Gastrocnemius medialis (tissue), 4 donors: ENCODE measurements at regions not wholly inside any gene's neighbourhood (a gene's known extent, or its start where the extent isn't known, plus 50 kb on each side); places are given as distances from the start of the nearest gene placed in this dataset.

Experiments used
- ATAC-seq, 2 donors: fragments of 150-250 bp; one replicate each; pipeline ENCODE4 v1.9.1; 2016
- DNase-seq, 2 donors: peaks; one replicate each; pipeline ENCODE4 v3.0.0-alpha.2; 2019
- H3K27ac ChIP-seq, 4 donors: fragments of 200-600 bp; sonication (generic); 1 replicate in 1 of 4; 2 replicates in 3 of 4; pipeline ENCODE4 v1.5.1; 2016 to 2018; ENCODE audit warnings: mild to moderate bottlenecking in 2 of 4, moderate library complexity in 1 of 4
- H3K27me3 ChIP-seq, 3 donors: fragments of 200-600 bp; sonication (generic) in 2 of 3; 1 replicate in 1 of 3; 2 replicates in 2 of 3; pipeline versions ENCODE4 v1.5.1 to v1.6.0; 2016 to 2019; ENCODE audit warnings: mild to moderate bottlenecking in 1 of 3, moderate library complexity in 1 of 3
- H3K36me3 ChIP-seq, 2 donors: fragments of 200-600 bp; sonication (generic) in 1 of 2; one replicate each; pipeline ENCODE4 v1.5.1; 2017 to 2018
- H3K4me1 ChIP-seq, 2 donors: fragments of 200-600 bp; sonication (generic) in 1 of 2; one replicate each; pipeline ENCODE4 v1.5.1; 2016 to 2017; ENCODE audit warnings: mild to moderate bottlenecking in 2 of 2
- H3K4me3 ChIP-seq, 4 donors: fragments of 200-600 bp; sonication (generic) in 3 of 4; 1 replicate in 1 of 4; 2 replicates in 3 of 4; pipeline ENCODE4 v1.5.1; 2016 to 2019; ENCODE audit warnings: mild to moderate bottlenecking in 2 of 4
- H3K9me3 ChIP-seq, 3 donors: fragments of 200-600 bp; sonication (generic) in 2 of 3; 1 replicate in 1 of 3; 2 replicates in 2 of 3; pipeline ENCODE4 v1.5.1; 2016 to 2019
- POLR2A ChIP-seq, 2 donors: fragments of 450-650 bp; IDR thresholded peaks; one replicate each; pipeline ENCODE4 v1.6.1; 2017; ENCODE audit warnings: antibody characterized with exemption in 2 of 2, mild to moderate bottlenecking in 2 of 2, moderate library complexity in 2 of 2
- in situ Hi-C, 4 donors: fragments of 200-750 bp; cut with MboI; loops; one replicate each; pipeline versions ENCODE4 v1.15.0 to v1.8.0; 2017; ENCODE audit warnings: low sequenced_read_pairs in 4 of 4
- intact Hi-C: fragments of 100-400 bp; cut with DNase I; formaldehyde crosslinking; loops from one replicate; pipeline ENCODE4 v1.15.1; 2023; ENCODE audit warnings: low total_unique reads
- TF ChIP-seq, protein P1 (sequence below), 5 experiments: fragments of 450-650 bp in 3 of 5; fragments of 200-600 bp in 2 of 5; sonication (generic) in 2 of 5; IDR thresholded peaks in 4 of 5; conservative IDR thresholded peaks in 1 of 5; 1 replicate in 4 of 5; 2 replicates in 1 of 5; pipeline ENCODE4 v1.5.1; 2016 to 2019; ENCODE audit warnings: antibody characterized with exemption in 5 of 5, mild to moderate bottlenecking in 3 of 5, moderate library complexity in 3 of 5

DNA sequence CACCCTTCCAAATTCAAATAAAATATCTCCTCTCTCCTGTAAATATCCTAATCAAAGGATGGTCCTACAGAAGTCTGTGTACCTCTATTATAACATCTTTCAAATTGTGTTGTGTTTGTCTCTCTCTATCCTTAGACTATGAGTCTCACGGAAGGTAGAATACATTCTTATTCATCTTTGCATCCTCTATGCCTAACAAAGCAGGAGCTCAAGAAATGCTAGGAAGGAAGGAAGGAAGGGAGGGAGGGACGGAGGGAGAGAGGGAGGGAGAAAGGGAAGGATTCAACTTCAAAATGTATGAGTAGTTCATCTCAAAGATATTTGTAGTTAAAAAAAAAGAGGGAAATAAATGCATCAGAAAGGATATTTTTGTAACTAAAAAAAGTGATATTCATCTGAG is 150.0 kb downstream of the RTP4 start:
- in situ Hi-C loops (no loop called here), intact Hi-C loops (no loop called here)
- Histone ChIP-seq H3K36me3 (no peaks in the 10 kb centered on the region), H3K4me1 (no peaks in the 10 kb centered on the region), H3K4me3 (no peak overlapping the region), H3K27me3 (no peaks in the 10 kb centered on the region), H3K27ac (no peak overlapping the region), H3K9me3 (no peaks in the 10 kb centered on the region)
- DNase-seq, result no peak
- no peak for ATAC-seq
- TF ChIP-seq, protein P1, sequence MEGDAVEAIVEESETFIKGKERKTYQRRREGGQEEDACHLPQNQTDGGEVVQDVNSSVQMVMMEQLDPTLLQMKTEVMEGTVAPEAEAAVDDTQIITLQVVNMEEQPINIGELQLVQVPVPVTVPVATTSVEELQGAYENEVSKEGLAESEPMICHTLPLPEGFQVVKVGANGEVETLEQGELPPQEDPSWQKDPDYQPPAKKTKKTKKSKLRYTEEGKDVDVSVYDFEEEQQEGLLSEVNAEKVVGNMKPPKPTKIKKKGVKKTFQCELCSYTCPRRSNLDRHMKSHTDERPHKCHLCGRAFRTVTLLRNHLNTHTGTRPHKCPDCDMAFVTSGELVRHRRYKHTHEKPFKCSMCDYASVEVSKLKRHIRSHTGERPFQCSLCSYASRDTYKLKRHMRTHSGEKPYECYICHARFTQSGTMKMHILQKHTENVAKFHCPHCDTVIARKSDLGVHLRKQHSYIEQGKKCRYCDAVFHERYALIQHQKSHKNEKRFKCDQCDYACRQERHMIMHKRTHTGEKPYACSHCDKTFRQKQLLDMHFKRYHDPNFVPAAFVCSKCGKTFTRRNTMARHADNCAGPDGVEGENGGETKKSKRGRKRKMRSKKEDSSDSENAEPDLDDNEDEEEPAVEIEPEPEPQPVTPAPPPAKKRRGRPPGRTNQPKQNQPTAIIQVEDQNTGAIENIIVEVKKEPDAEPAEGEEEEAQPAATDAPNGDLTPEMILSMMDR (IDR thresholded peaks at IDR 0.05 in 4 of 5, conservative IDR thresholded peaks at IDR 0.05 in 1 of 5), result no peak
- no peak for TF ChIP-seq POLR2A (IDR thresholded peaks at IDR 0.05)

- Histone ChIP-seq H3K4me3 (no peak overlapping the region), H3K27ac (no peak overlapping the region), H3K27me3 (no peaks in the 10 kb centered on the region), H3K36me3 (no peaks in the 10 kb centered on the region), H3K9me3 (no peaks in the 10 kb centered on the region), H3K4me1 (no peaks in the 10 kb centered on the region)
- intact Hi-C loops (no loop called here), in situ Hi-C loops (no loop called here)
- DNase-seq (no peak), ATAC-seq (no peak)
- TF ChIP-seq, protein P1 (IDR thresholded peaks at IDR 0.05 in 4 of 5, conservative IDR thresholded peaks at IDR 0.05 in 1 of 5), result no peak
- no peak for TF ChIP-seq POLR2A (IDR thresholded peaks at IDR 0.05)
Observed at GRCh38 chr3:187516446-187517185, 148.4 kb downstream of the RTP4 start.

DNA sequence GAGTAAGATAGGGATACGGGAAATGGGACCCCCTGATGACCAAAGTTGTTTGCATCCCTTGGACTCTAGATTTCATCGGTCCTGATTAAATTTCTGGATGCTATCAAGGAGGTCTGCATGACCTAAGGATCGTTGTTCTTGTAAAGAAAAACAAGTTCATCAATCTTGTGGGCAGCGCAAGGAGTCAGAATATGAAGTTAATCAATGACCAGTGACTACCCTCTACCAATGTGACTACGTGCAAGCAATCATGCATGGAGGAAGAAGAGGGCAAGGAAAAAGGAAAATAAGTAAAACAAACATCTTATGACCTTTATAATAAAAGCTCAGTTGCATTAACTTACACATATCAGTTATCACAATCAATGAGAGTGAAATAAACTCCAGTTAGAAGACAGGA is 139.7 kb downstream of the RTP4 start:
- intact Hi-C loops (no loop called here), in situ Hi-C loops (no loop called here)
- TF ChIP-seq, protein P1 (IDR thresholded peaks at IDR 0.05 in 4 of 5, conservative IDR thresholded peaks at IDR 0.05 in 1 of 5), result no peak
- TF ChIP-seq POLR2A (IDR thresholded peaks at IDR 0.05), result no peak
- no peaks in the 10 kb centered on the region for H3K36me3 ChIP-seq
- DNase-seq, result no peak
- no peak overlapping the region for H3K27ac ChIP-seq
- H3K9me3 ChIP-seq, result no peaks in the 10 kb centered on the region
- no peaks in the 10 kb centered on the region for H3K4me1 ChIP-seq
- no peak for ATAC-seq
- H3K27me3 ChIP-seq, result no peaks in the 10 kb centered on the region
- no peak overlapping the region for H3K4me3 ChIP-seq

DNA sequence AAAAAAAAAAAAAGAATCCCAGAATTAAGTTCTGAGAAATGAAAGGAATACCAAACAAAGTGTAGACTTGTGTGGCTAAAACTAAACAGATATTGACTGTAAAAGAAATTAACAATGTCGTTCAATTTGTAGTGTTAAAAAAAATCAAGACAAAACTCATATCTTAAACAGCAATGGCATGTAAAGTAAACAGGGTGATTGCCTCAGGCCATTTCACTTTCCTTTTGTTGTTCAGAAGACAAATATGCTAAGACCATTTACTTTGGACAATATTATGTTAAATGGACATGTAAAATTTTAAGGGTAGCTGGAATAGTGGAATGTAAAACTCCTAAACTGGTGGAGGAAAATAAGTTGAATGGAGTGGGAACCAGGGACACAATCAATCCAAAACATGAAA is 139.1 kb downstream of the RTP4 start:
- no peaks in the 10 kb centered on the region for H3K9me3 ChIP-seq
- TF ChIP-seq, protein P1 (IDR thresholded peaks at IDR 0.05 in 4 of 5, conservative IDR thresholded peaks at IDR 0.05 in 1 of 5), result no peak
- TF ChIP-seq POLR2A (IDR thresholded peaks at IDR 0.05), result no peak
- H3K27me3 ChIP-seq, result no peaks in the 10 kb centered on the region
- no peak overlapping the region for H3K27ac ChIP-seq
- in situ Hi-C loops (no loop called here), intact Hi-C loops (no loop called here)
- ATAC-seq (no peak), DNase-seq (no peak)
- no peaks in the 10 kb centered on the region for H3K4me1 ChIP-seq
- H3K36me3 ChIP-seq, result no peaks in the 10 kb centered on the region
- no peak overlapping the region for H3K4me3 ChIP-seq

- TF ChIP-seq, protein P1 (IDR thresholded peaks at IDR 0.05 in 4 of 5, conservative IDR thresholded peaks at IDR 0.05 in 1 of 5), result no peak
- no peak for TF ChIP-seq POLR2A (IDR thresholded peaks at IDR 0.05)
- no peaks in the 10 kb centered on the region for H3K27me3 ChIP-seq
- H3K36me3 ChIP-seq, result no peaks in the 10 kb centered on the region
- ATAC-seq, result no peak
- H3K9me3 ChIP-seq, result no peaks in the 10 kb centered on the region
- intact Hi-C loops, result no loop called here
- H3K4me3 ChIP-seq, result no peak overlapping the region
- H3K4me1 ChIP-seq, result no peaks in the 10 kb centered on the region
- DNase-seq, result no peak
- no peak overlapping the region for H3K27ac ChIP-seq
- in situ Hi-C loops, result no loop called here
Observed at GRCh38 chr3:187504435-187504834, 136.2 kb downstream of the RTP4 start.
